HEK293T (cell line): ENCODE measurements at regions not wholly inside any gene's neighbourhood (a gene's known extent, or its start where the extent isn't known, plus 50 kb on each side); places are given as distances from the start of the nearest gene placed in this dataset.

Source experiments
- BHLHE40 ChIP-seq: fragments of 450-650 bp; IDR thresholded peaks from 2 replicates; pipeline ENCODE4 v1.6.1; 2016; ENCODE audit warnings: mild to moderate bottlenecking, moderate library complexity, borderline replicate concordance
- ELF4 ChIP-seq: fragments of 450-650 bp; IDR thresholded peaks from 2 replicates; pipeline ENCODE4 v1.6.1; 2017; ENCODE audit warnings: antibody characterized with exemption
- FOXA1 ChIP-seq: fragments of 450-650 bp; IDR thresholded peaks from 2 replicates; pipeline ENCODE4 v1.6.1; 2016; ENCODE audit warnings: mild to moderate bottlenecking
- SUZ12 ChIP-seq: fragments of 450-650 bp; IDR thresholded peaks from 2 replicates; pipeline ENCODE4 v1.6.1; 2016; ENCODE audit warnings: mild to moderate bottlenecking
- ZNF384 ChIP-seq: fragments of 450-650 bp; IDR thresholded peaks from 2 replicates; pipeline ENCODE4 v1.6.1; 2016

DNA sequence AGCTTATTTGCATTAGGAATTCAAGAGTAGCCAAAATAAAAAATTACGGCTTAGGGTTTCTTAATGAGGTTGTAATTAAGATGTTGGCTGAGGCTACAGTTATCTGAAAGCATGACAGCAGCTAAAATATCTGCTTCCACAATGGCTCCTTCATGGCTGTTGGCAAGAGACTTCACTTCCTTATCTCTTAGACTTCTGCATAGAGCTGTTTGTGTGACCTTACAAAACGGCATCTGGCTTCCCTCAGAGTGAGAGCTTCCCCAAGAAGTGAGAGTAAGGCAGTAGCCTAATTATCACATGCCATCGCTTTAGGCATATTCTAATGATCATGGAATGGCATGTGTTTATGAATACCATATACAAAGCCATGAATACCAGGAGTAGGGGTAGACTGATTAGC lies 57.6 kb downstream of the CCDC59 start:
- TF ChIP-seq BHLHE40 (no peak), ELF4 (no peak), FOXA1 (no peak), ZNF384 (no peak), SUZ12 (no peak)
